ENCODE measurements at regions not wholly inside any gene's neighbourhood (a gene's known extent, or its start where the extent isn't known, plus 50 kb on each side); places are given as distances from the start of the nearest gene placed in this dataset.

- no peak for TF ChIP-seq CTCF (IDR thresholded peaks at IDR 0.05)
- no peak for TF ChIP-seq POLR2A (IDR thresholded peaks at IDR 0.05)
These were observed 187.5 kb upstream of the SLC38A2 start for GRCh38 chr12:46560089-46560488.

All from body of pancreas (tissue), 4 donors.